Spleen (tissue), 7 donors: ENCODE measurements at regions not wholly inside any gene's neighbourhood (a gene's known extent, or its start where the extent isn't known, plus 50 kb on each side); places are given as distances from the start of the nearest gene placed in this dataset.

Experiments
- POLR2AphosphoS5 ChIP-seq, 3 donors: sonication (generic); formaldehyde crosslinking; IDR thresholded peaks; one replicate each; pipeline ENCODE4 v1.5.1; 2017; ENCODE audit warnings: antibody characterized with exemption in 3 of 3
- TF ChIP-seq, protein P1 (sequence below), 11 experiments: fragments of 200-600 bp in 7 of 11; fragments of 450-650 bp in 4 of 11; sonication (generic) in 4 of 11; IDR thresholded peaks in 8 of 11; conservative IDR thresholded peaks in 3 of 11; 1 replicate in 7 of 11; 2 replicates in 4 of 11; pipeline versions ENCODE4 v1.4.0 to v1.8.0; 2016 to 2021; ENCODE audit warnings: antibody characterized with exemption in 11 of 11, inconsistent platforms in 4 of 11, mild to moderate bottlenecking in 1 of 11
- donor health status: DM: no; HTN: no; CAD: no; lungs with moderate emphysema.
- donor health status: DM: no; HTN: no; CAD: no.
- donor health status: DM: no; HTN: no; CAD: no.

- TF ChIP-seq, protein P1, sequence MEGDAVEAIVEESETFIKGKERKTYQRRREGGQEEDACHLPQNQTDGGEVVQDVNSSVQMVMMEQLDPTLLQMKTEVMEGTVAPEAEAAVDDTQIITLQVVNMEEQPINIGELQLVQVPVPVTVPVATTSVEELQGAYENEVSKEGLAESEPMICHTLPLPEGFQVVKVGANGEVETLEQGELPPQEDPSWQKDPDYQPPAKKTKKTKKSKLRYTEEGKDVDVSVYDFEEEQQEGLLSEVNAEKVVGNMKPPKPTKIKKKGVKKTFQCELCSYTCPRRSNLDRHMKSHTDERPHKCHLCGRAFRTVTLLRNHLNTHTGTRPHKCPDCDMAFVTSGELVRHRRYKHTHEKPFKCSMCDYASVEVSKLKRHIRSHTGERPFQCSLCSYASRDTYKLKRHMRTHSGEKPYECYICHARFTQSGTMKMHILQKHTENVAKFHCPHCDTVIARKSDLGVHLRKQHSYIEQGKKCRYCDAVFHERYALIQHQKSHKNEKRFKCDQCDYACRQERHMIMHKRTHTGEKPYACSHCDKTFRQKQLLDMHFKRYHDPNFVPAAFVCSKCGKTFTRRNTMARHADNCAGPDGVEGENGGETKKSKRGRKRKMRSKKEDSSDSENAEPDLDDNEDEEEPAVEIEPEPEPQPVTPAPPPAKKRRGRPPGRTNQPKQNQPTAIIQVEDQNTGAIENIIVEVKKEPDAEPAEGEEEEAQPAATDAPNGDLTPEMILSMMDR (IDR thresholded peaks at IDR 0.05 in 8 of 11, conservative IDR thresholded peaks at IDR 0.05 in 3 of 11) = no peak
- no peak for TF ChIP-seq POLR2AphosphoS5 (IDR thresholded peaks at IDR 0.05)
Observed at GRCh38 chr2:199024224-199024623, 433.5 kb downstream of the SATB2 start.
